Mucosa of stomach (tissue), 1 donor: ENCODE measurements at regions not wholly inside any gene's neighbourhood (a gene's known extent, or its start where the extent isn't known, plus 50 kb on each side); places are given as distances from the start of the nearest gene placed in this dataset.

ENCODE experiments used
- H3K27me3 ChIP-seq: one replicate; pipeline ENCODE4 v1.7.0; 2013; ENCODE audit warnings: mild to moderate bottlenecking, low read length; ENCODE audit not compliant: control insufficient read depth, insufficient read depth
- H3K36me3 ChIP-seq: one replicate; pipeline ENCODE4 v1.7.0; 2013; ENCODE audit warnings: low read length; ENCODE audit not compliant: control insufficient read depth, insufficient read depth
- H3K4me1 ChIP-seq: one replicate; pipeline ENCODE4 v1.7.0; 2013; ENCODE audit warnings: mild to moderate bottlenecking, low read length; ENCODE audit not compliant: control insufficient read depth, insufficient read depth
- H3K4me3 ChIP-seq: one replicate; pipeline ENCODE4 v1.7.0; 2013; ENCODE audit warnings: low read length
- H3K9ac ChIP-seq: one replicate; pipeline ENCODE4 v1.7.0; 2013; ENCODE audit warnings: mild to moderate bottlenecking, low read length, moderate library complexity
- H3K9me3 ChIP-seq: one replicate; pipeline ENCODE4 v1.7.0; 2013; ENCODE audit warnings: mild to moderate bottlenecking, low read length, moderate library complexity; ENCODE audit not compliant: control insufficient read depth
- donor health status: Pancreatic carcinoma.

- Histone ChIP-seq H3K9me3 (no peaks in the 10 kb centered on the region), H3K4me3 (no peak overlapping the region), H3K9ac (no peak overlapping the region)
Observed at GRCh38 chr10:56928714-56929113, 567.7 kb upstream of the ZWINT start.

GRCh38 chr10:56927701-56928100 is 566.6 kb upstream of the ZWINT start:
- H3K36me3 ChIP-seq: no peaks in the 10 kb centered on the region
- H3K9ac ChIP-seq: no peak overlapping the region
- no peaks in the 10 kb centered on the region for H3K27me3 ChIP-seq
- H3K9me3 ChIP-seq: no peaks in the 10 kb centered on the region
- no peaks in the 10 kb centered on the region for H3K4me1 ChIP-seq
- no peak overlapping the region for H3K4me3 ChIP-seq

More at GRCh38 chr10:56928714-56929113, 567.7 kb upstream of the ZWINT start:
- H3K4me1 ChIP-seq: no peaks in the 10 kb centered on the region
- no peaks in the 10 kb centered on the region for H3K36me3 ChIP-seq
- H3K27me3 ChIP-seq: no peaks in the 10 kb centered on the region

GRCh38 chr10:56920601-56921261 is 559.7 kb upstream of the ZWINT start:
- Histone ChIP-seq H3K36me3 (no peaks in the 10 kb centered on the region), H3K9ac (no peak overlapping the region), H3K27me3 (no peaks in the 10 kb centered on the region), H3K9me3 (no peaks in the 10 kb centered on the region), H3K4me1 (no peaks in the 10 kb centered on the region), H3K4me3 (no peak overlapping the region)

- Histone ChIP-seq H3K4me3 (no peak overlapping the region), H3K9ac (no peak overlapping the region), H3K36me3 (no peaks in the 10 kb centered on the region), H3K27me3 (no peaks in the 10 kb centered on the region), H3K9me3 (no peaks in the 10 kb centered on the region), H3K4me1 (no peaks in the 10 kb centered on the region)
Observed at GRCh38 chr10:56912043-56912442, 551.0 kb upstream of the ZWINT start.

- H3K9ac ChIP-seq: no peak overlapping the region
- no peaks in the 10 kb centered on the region for H3K36me3 ChIP-seq
Observed at GRCh38 chr10:56905051-56905450, 544.0 kb upstream of the ZWINT start.

GRCh38 chr10:56902554-56902953 is 541.5 kb upstream of the ZWINT start:
- Histone ChIP-seq H3K36me3 (no peaks in the 10 kb centered on the region), H3K27me3 (no peaks in the 10 kb centered on the region), H3K4me3 (no peak overlapping the region), H3K9ac (no peak overlapping the region), H3K9me3 (no peaks in the 10 kb centered on the region), H3K4me1 (no peaks in the 10 kb centered on the region)

More at GRCh38 chr10:56905051-56905450, 544.0 kb upstream of the ZWINT start:
- H3K9me3 ChIP-seq: no peaks in the 10 kb centered on the region
- H3K4me3 ChIP-seq: no peak overlapping the region
- no peaks in the 10 kb centered on the region for H3K27me3 ChIP-seq
- no peaks in the 10 kb centered on the region for H3K4me1 ChIP-seq

GRCh38 chr10:56895306-56895705 is 534.2 kb upstream of the ZWINT start:
- Histone ChIP-seq H3K4me3 (no peak overlapping the region), H3K9me3 (no peaks in the 10 kb centered on the region), H3K9ac (no peak overlapping the region), H3K4me1 (no peaks in the 10 kb centered on the region), H3K27me3 (no peaks in the 10 kb centered on the region), H3K36me3 (no peaks in the 10 kb centered on the region)

GRCh38 chr10:56881218-56881617 is 520.2 kb upstream of the ZWINT start:
- no peaks in the 10 kb centered on the region for H3K36me3 ChIP-seq
- no peaks in the 10 kb centered on the region for H3K9me3 ChIP-seq
- H3K4me1 ChIP-seq: no peaks in the 10 kb centered on the region
- no peaks in the 10 kb centered on the region for H3K27me3 ChIP-seq
- H3K4me3 ChIP-seq: no peak overlapping the region
- H3K9ac ChIP-seq: no peak overlapping the region

GRCh38 chr10:56880606-56881005 is 519.5 kb upstream of the ZWINT start:
- no peak overlapping the region for H3K4me3 ChIP-seq
- no peaks in the 10 kb centered on the region for H3K36me3 ChIP-seq
- no peaks in the 10 kb centered on the region for H3K9me3 ChIP-seq
- H3K27me3 ChIP-seq: no peaks in the 10 kb centered on the region
- no peak overlapping the region for H3K9ac ChIP-seq
- H3K4me1 ChIP-seq: no peaks in the 10 kb centered on the region

GRCh38 chr10:56874950-56875349 is 513.9 kb upstream of the ZWINT start:
- Histone ChIP-seq H3K27me3 (no peaks in the 10 kb centered on the region), H3K9me3 (no peaks in the 10 kb centered on the region)

GRCh38 chr10:56871160-56871668 is 510.2 kb upstream of the ZWINT start:
- Histone ChIP-seq H3K4me1 (no peaks in the 10 kb centered on the region), H3K9ac (no peak overlapping the region), H3K9me3 (no peaks in the 10 kb centered on the region), H3K36me3 (no peaks in the 10 kb centered on the region), H3K27me3 (no peaks in the 10 kb centered on the region), H3K4me3 (no peak overlapping the region)

More at GRCh38 chr10:56874950-56875349, 513.9 kb upstream of the ZWINT start:
- Histone ChIP-seq H3K9ac (no peak overlapping the region), H3K36me3 (no peaks in the 10 kb centered on the region), H3K4me3 (no peak overlapping the region), H3K4me1 (no peaks in the 10 kb centered on the region)

GRCh38 chr10:56867236-56867635 is 506.2 kb upstream of the ZWINT start:
- H3K27me3 ChIP-seq: no peaks in the 10 kb centered on the region
- no peaks in the 10 kb centered on the region for H3K9me3 ChIP-seq
- no peak overlapping the region for H3K4me3 ChIP-seq
- no peaks in the 10 kb centered on the region for H3K36me3 ChIP-seq
- no peaks in the 10 kb centered on the region for H3K4me1 ChIP-seq
- no peak overlapping the region for H3K9ac ChIP-seq
